Bronchial epithelial cell (primary cell): ENCODE measurements at regions not wholly inside any gene's neighbourhood (a gene's known extent, or its start where the extent isn't known, plus 50 kb on each side); places are given as distances from the start of the nearest gene placed in this dataset.

ENCODE experiments used
- DNase-seq: peaks from one replicate; pipeline ENCODE4 v3.0.0-alpha.2; 2010; ENCODE audit warnings: low read depth
- FAIRE-seq: peaks from 2 replicates; lab custom pipeline; 2011; peaks lifted over from hg19 to GRCh38; lab: Jason Lieb, UNC
- H3K27me3 ChIP-seq: 2 replicates; pipeline ENCODE4 v1.5.1; 2011; ENCODE audit warnings: low read length; ENCODE audit not compliant: control insufficient read depth, insufficient read depth
- H3K36me3 ChIP-seq: 2 replicates; pipeline ENCODE4 v1.5.1; 2011; ENCODE audit warnings: low read length; ENCODE audit not compliant: control insufficient read depth, insufficient read depth
- H3K4me3 ChIP-seq: 2 replicates; pipeline ENCODE4 v1.5.1; 2011; ENCODE audit warnings: mild to moderate bottlenecking, low read depth, low read length, control low read depth
- CTCF ChIP-seq: IDR thresholded peaks from 2 replicates; pipeline ENCODE4 v1.5.1; 2011; ENCODE audit warnings: mild to moderate bottlenecking, moderate library complexity, low read length, control low read depth, inconsistent platforms; ENCODE audit not compliant: insufficient read depth, severe bottlenecking

- FAIRE-seq, result no peak
- Histone ChIP-seq H3K36me3 (no peaks in the 10 kb centered on the region), H3K27me3 (no peaks in the 10 kb centered on the region), H3K4me3 (no peak overlapping the region)
- no peak for TF ChIP-seq CTCF
- no peak for DNase-seq
Observed at GRCh38 chr9:34793428-34793827, 83.5 kb upstream of the CCL21 start.

- TF ChIP-seq CTCF, result no peak
- FAIRE-seq, result no peak
- H3K36me3 ChIP-seq, result no peaks in the 10 kb centered on the region
- no peaks in the 10 kb centered on the region for H3K27me3 ChIP-seq
- DNase-seq, result no peak
- no peak overlapping the region for H3K4me3 ChIP-seq
Observed at GRCh38 chr9:34783951-34784487, 74.1 kb upstream of the CCL21 start.

GRCh38 chr9:34782372-34782771, 72.4 kb upstream of the CCL21 start:
- H3K36me3 ChIP-seq, result no peaks in the 10 kb centered on the region
- no peak overlapping the region for H3K4me3 ChIP-seq
- no peaks in the 10 kb centered on the region for H3K27me3 ChIP-seq
- DNase-seq (no peak), FAIRE-seq (no peak)
- no peak for TF ChIP-seq CTCF

GRCh38 chr9:34777666-34778065, 67.7 kb upstream of the CCL21 start:
- no peak for DNase-seq
- H3K4me3 ChIP-seq, result no peak overlapping the region
- no peaks in the 10 kb centered on the region for H3K27me3 ChIP-seq
- TF ChIP-seq CTCF, result no peak
- no peaks in the 10 kb centered on the region for H3K36me3 ChIP-seq
- no peak for FAIRE-seq

GRCh38 chr9:34773955-34774354, 64.0 kb upstream of the CCL21 start:
- FAIRE-seq, result no peak
- no peaks in the 10 kb centered on the region for H3K36me3 ChIP-seq
- H3K4me3 ChIP-seq, result no peak overlapping the region
- no peak for DNase-seq
- no peaks in the 10 kb centered on the region for H3K27me3 ChIP-seq
- TF ChIP-seq CTCF, result no peak

GRCh38 chr9:34773306-34773910, 63.5 kb upstream of the CCL21 start:
- Histone ChIP-seq H3K36me3 (no peaks in the 10 kb centered on the region), H3K4me3 (no peak overlapping the region), H3K27me3 (no peaks in the 10 kb centered on the region)
- FAIRE-seq (no peak), DNase-seq (no peak)
- TF ChIP-seq CTCF, result no peak
